HL-60 (cell line): ENCODE measurements at regions not wholly inside any gene's neighbourhood (a gene's known extent, or its start where the extent isn't known, plus 50 kb on each side); places are given as distances from the start of the nearest gene placed in this dataset.

ENCODE experiments used
- POLR2AphosphoS5 ChIP-seq: IDR thresholded peaks from 2 replicates; pipeline ENCODE4 v1.6.1; 2012; ENCODE audit warnings: low read depth
- TF ChIP-seq, protein P1 (sequence below): IDR thresholded peaks from one replicate; pipeline ENCODE4 v1.5.1; 2011; ENCODE audit warnings: low read length, control low read depth, inconsistent platforms; ENCODE audit not compliant: insufficient read depth

DNA sequence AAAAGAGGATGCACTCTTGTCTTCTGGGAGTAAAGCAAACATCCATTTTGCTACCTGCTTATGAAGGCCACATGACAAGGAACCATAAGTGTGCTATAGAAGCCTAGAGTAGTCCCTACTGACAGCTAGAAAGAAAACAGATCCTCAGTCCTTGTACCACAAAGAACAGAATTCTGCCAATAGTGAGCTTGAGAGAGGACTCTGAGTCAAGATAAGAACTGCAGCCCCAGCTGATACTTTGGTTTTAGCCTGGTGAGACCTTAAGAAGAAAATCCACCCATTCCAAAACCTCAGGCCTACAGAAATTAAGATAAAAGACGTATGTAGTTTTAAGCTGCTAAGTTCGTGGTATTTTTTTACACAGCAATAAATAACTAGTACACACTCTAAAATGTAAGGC lies 914.6 kb downstream of the PCDH19 start:
- no peak for TF ChIP-seq POLR2AphosphoS5
- TF ChIP-seq, protein P1, sequence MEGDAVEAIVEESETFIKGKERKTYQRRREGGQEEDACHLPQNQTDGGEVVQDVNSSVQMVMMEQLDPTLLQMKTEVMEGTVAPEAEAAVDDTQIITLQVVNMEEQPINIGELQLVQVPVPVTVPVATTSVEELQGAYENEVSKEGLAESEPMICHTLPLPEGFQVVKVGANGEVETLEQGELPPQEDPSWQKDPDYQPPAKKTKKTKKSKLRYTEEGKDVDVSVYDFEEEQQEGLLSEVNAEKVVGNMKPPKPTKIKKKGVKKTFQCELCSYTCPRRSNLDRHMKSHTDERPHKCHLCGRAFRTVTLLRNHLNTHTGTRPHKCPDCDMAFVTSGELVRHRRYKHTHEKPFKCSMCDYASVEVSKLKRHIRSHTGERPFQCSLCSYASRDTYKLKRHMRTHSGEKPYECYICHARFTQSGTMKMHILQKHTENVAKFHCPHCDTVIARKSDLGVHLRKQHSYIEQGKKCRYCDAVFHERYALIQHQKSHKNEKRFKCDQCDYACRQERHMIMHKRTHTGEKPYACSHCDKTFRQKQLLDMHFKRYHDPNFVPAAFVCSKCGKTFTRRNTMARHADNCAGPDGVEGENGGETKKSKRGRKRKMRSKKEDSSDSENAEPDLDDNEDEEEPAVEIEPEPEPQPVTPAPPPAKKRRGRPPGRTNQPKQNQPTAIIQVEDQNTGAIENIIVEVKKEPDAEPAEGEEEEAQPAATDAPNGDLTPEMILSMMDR: no peak
